Testis (tissue), 2 donors: ENCODE measurements at regions not wholly inside any gene's neighbourhood (a gene's known extent, or its start where the extent isn't known, plus 50 kb on each side); places are given as distances from the start of the nearest gene placed in this dataset.

Experiments
- CTCF ChIP-seq, 3 experiments: fragments of 450-650 bp in 2 of 3; fragments of 200-600 bp in 1 of 3; sonication (generic) in 1 of 3; IDR thresholded peaks; one replicate each; pipeline ENCODE4 v1.5.1; 2016 to 2019; ENCODE audit warnings: antibody characterized with exemption in 3 of 3, mild to moderate bottlenecking in 2 of 3, moderate library complexity in 1 of 3
- POLR2A ChIP-seq: fragments of 450-650 bp; IDR thresholded peaks from one replicate; pipeline ENCODE4 v1.6.1; 2017; ENCODE audit warnings: antibody characterized with exemption, mild to moderate bottlenecking, moderate library complexity

DNA sequence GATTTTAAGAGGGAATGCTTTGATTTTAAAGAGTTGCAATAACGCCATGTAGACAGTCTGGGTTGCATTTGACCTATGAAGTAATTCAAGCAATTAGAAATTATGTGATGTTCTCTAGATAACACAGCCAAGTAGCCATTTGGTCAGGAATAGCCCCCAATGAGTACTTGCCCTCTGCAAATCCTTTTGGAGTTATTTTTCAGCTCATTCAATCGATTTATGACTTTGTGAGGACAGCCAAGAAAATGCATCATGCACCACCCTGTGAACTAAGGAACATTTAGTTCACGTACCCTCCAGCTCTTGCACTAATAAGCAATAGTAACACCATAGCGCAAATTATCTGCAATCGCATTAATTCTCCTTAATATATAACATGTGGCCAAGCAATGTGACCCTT is 552.6 kb upstream of the INTU start:
- TF ChIP-seq CTCF (IDR thresholded peaks at IDR 0.05) (no peak), POLR2A (no peak)
